Naive thymus-derived CD4-positive, alpha-beta T cell (primary cell): ENCODE measurements at regions not wholly inside any gene's neighbourhood (a gene's known extent, or its start where the extent isn't known, plus 50 kb on each side); places are given as distances from the start of the nearest gene placed in this dataset.

ENCODE experiments used
- ATAC-seq: fragments of 150-1000 bp; cut with Tn5 transposase; 2 replicates; pipeline ENCODE4 v1.10.0; 2021; ENCODE audit warnings: mild to moderate bottlenecking, moderate library complexity
- CTCF ChIA-PET: fragments of 350-600 bp; sonication (Branson Sonifier 250); formaldehyde crosslinking; loops from one replicate; lab custom pipeline; 2021; ENCODE audit warnings: antibody characterized with exemption; lab: Charles Lee
- POLR2A ChIA-PET: fragments of 350-600 bp; sonication (Branson Sonifier 250); formaldehyde crosslinking; loops from one replicate; lab custom pipeline; 2021; ENCODE audit warnings: antibody characterized with exemption, inconsistent platforms; lab: Charles Lee
- DNase-seq, 9 donors: peaks; one replicate each; pipeline versions ENCODE4 v3.0.0 to v3.0.0-alpha.2; 2020 to 2022; ENCODE audit warnings: mixed read lengths in 1 of 9
- H3K27ac ChIP-seq: one replicate; pipeline ENCODE4 v1.7.0; 2013; ENCODE audit warnings: mild to moderate bottlenecking, low read depth, low read length, moderate library complexity
- H3K27me3 ChIP-seq, 2 donors: one replicate each; pipeline ENCODE4 v1.7.0; 2013; ENCODE audit warnings: low read length in 2 of 2, mild to moderate bottlenecking in 2 of 2, moderate library complexity in 2 of 2; ENCODE audit not compliant: control insufficient read depth in 2 of 2, insufficient read depth in 2 of 2
- H3K36me3 ChIP-seq, 3 experiments: 1 replicate in 2 of 3; 2 replicates in 1 of 3; pipeline ENCODE4 v1.7.0; 2013; ENCODE audit warnings: low read length in 3 of 3, mild to moderate bottlenecking in 3 of 3, moderate library complexity in 1 of 3; ENCODE audit not compliant: insufficient read depth in 3 of 3, control insufficient read depth in 2 of 3
- H3K4me1 ChIP-seq, 2 donors: one replicate each; pipeline ENCODE4 v1.7.0; 2013; ENCODE audit warnings: low read length in 2 of 2, mild to moderate bottlenecking in 2 of 2, moderate library complexity in 1 of 2; ENCODE audit not compliant: control insufficient read depth in 2 of 2, insufficient read depth in 2 of 2
- H3K4me3 ChIP-seq: 2 replicates; pipeline ENCODE4 v1.7.0; 2013; ENCODE audit warnings: mild to moderate bottlenecking, low read length
- H3K9me3 ChIP-seq, 3 experiments: 1 replicate in 2 of 3; 2 replicates in 1 of 3; pipeline ENCODE4 v1.7.0; 2013; ENCODE audit warnings: low read length in 3 of 3; ENCODE audit not compliant: control insufficient read depth in 2 of 3
- H3K27ac Mint-ChIP-seq, 9 donors: one replicate each; pipeline ENCODE4 v1.8.0; 2020 to 2022; ENCODE audit warnings: mixed read lengths in 9 of 9, mild to moderate bottlenecking in 8 of 9, moderate library complexity in 5 of 9, inconsistent platforms in 2 of 9
- H3K27me3 Mint-ChIP-seq, 5 donors: one replicate each; pipeline ENCODE4 v1.8.0; 2021 to 2022; ENCODE audit warnings: mixed read lengths in 5 of 5, mild to moderate bottlenecking in 1 of 5
- H3K36me3 Mint-ChIP-seq, 5 donors: one replicate each; pipeline ENCODE4 v1.8.0; 2020 to 2022; ENCODE audit warnings: mixed read lengths in 5 of 5, mild to moderate bottlenecking in 3 of 5, inconsistent platforms in 1 of 5
- H3K4me1 Mint-ChIP-seq, 7 donors: one replicate each; pipeline ENCODE4 v1.8.0; 2020 to 2022; ENCODE audit warnings: mixed read lengths in 7 of 7, mild to moderate bottlenecking in 3 of 7, inconsistent platforms in 1 of 7
- H3K4me3 Mint-ChIP-seq, 10 donors: one replicate each; pipeline ENCODE4 v1.8.0; 2020 to 2022; ENCODE audit warnings: mild to moderate bottlenecking in 10 of 10, mixed read lengths in 10 of 10, moderate library complexity in 6 of 10, inconsistent platforms in 2 of 10
- H3K9me3 Mint-ChIP-seq, 11 donors: one replicate each; pipeline ENCODE4 v1.8.0; 2020 to 2022; ENCODE audit warnings: mixed read lengths in 11 of 11, mild to moderate bottlenecking in 4 of 11, inconsistent platforms in 1 of 11, moderate library complexity in 1 of 11
- intact Hi-C, 2 donors: fragments of 100-400 bp; cut with micrococcal nuclease; formaldehyde crosslinking; loops; one replicate each; pipeline ENCODE4 v1.15.1; 2023

GRCh38 chr10:108911814-108912541 lies 1011.3 kb downstream of the XPNPEP1 start:
- CTCF ChIA-PET = no interaction called here
- ATAC-seq = no peak

GRCh38 chr10:108908096-108908495 lies 1015.2 kb downstream of the XPNPEP1 start:
- Mint-ChIP-seq H3K4me1 (no peaks in the 10 kb centered on the region), H3K9me3 (peaks cover 0 to 27% (median 8%) of the 10 kb centered on the region in 11 donors), H3K4me3 (no peak overlapping the region), H3K27ac (no peak overlapping the region), H3K36me3 (peaks cover 0 to 4% (median 0%) of the 10 kb centered on the region in 5 donors), H3K27me3 (peaks cover 3 to 19% (median 17%) of the 10 kb centered on the region in 5 donors)
- ChIA-PET POLR2A (no interaction called here), CTCF (no interaction called here)
- H3K36me3 ChIP-seq = no peaks in the 10 kb centered on the region
- no peak overlapping the region for H3K4me3 ChIP-seq
- intact Hi-C loops = no loop called here
- DNase-seq (no peak), ATAC-seq (no peak)
- no peaks in the 10 kb centered on the region for H3K4me1 ChIP-seq
- H3K9me3 ChIP-seq = no peaks in the 10 kb centered on the region
- H3K27me3 ChIP-seq = no peaks in the 10 kb centered on the region
- no peak overlapping the region for H3K27ac ChIP-seq

More at GRCh38 chr10:108911814-108912541, 1011.3 kb downstream of the XPNPEP1 start:
- no peaks in the 10 kb centered on the region for H3K4me1 Mint-ChIP-seq
- H3K27me3 Mint-ChIP-seq = peaks cover 3 to 22% (median 19%) of the 10 kb centered on the region in 5 donors
- H3K9me3 Mint-ChIP-seq = peaks cover 0 to 18% (median 3%) of the 10 kb centered on the region in 11 donors
- Histone ChIP-seq H3K27ac (no peak overlapping the region), H3K27me3 (no peaks in the 10 kb centered on the region), H3K4me3 (no peak overlapping the region), H3K9me3 (no peaks in the 10 kb centered on the region), H3K4me1 (no peaks in the 10 kb centered on the region), H3K36me3 (no peaks in the 10 kb centered on the region)
- no peak overlapping the region for H3K4me3 Mint-ChIP-seq
- no peak for DNase-seq
- H3K36me3 Mint-ChIP-seq = peaks cover 0 to 4% (median 0%) of the 10 kb centered on the region in 5 donors
- H3K27ac Mint-ChIP-seq = no peak overlapping the region
- intact Hi-C loops = no loop called here
- POLR2A ChIA-PET = no interaction called here

- Histone ChIP-seq H3K9me3 (no peaks in the 10 kb centered on the region), H3K27ac (no peak overlapping the region), H3K4me1 (no peaks in the 10 kb centered on the region), H3K36me3 (no peaks in the 10 kb centered on the region), H3K4me3 (no peak overlapping the region), H3K27me3 (no peaks in the 10 kb centered on the region)
- POLR2A ChIA-PET = no interaction called here
- CTCF ChIA-PET = no interaction called here
- no peaks in the 10 kb centered on the region for H3K36me3 Mint-ChIP-seq
- peaks cover 0 to 5% (median 0%) of the 10 kb centered on the region in 7 donors for H3K4me1 Mint-ChIP-seq
- ATAC-seq (no peak), DNase-seq (no peak)
- H3K9me3 Mint-ChIP-seq = peaks cover 0 to 20% (median 6%) of the 10 kb centered on the region in 11 donors
- no peak overlapping the region for H3K4me3 Mint-ChIP-seq
- peaks cover 0 to 5% (median 3%) of the 10 kb centered on the region in 5 donors for H3K27me3 Mint-ChIP-seq
- intact Hi-C loops = no loop called here
- no peak overlapping the region for H3K27ac Mint-ChIP-seq
Measured at GRCh38 chr10:108905821-108906220, 1017.5 kb downstream of the XPNPEP1 start.

- CTCF ChIA-PET = no interaction called here
- Mint-ChIP-seq H3K36me3 (no peaks in the 10 kb centered on the region), H3K27ac (no peak overlapping the region), H3K9me3 (peaks cover 0 to 17% (median 6%) of the 10 kb centered on the region in 11 donors), H3K27me3 (no peaks in the 10 kb centered on the region), H3K4me3 (no peak overlapping the region), H3K4me1 (peaks cover 0 to 5% (median 0%) of the 10 kb centered on the region in 7 donors)
- Histone ChIP-seq H3K27ac (no peak overlapping the region), H3K27me3 (no peaks in the 10 kb centered on the region), H3K9me3 (no peaks in the 10 kb centered on the region), H3K36me3 (no peaks in the 10 kb centered on the region), H3K4me1 (no peaks in the 10 kb centered on the region), H3K4me3 (no peak overlapping the region)
- ATAC-seq = no peak
- POLR2A ChIA-PET = no interaction called here
- no peak for DNase-seq
- intact Hi-C loops = no loop called here
Measured at GRCh38 chr10:108905171-108905570, 1018.1 kb downstream of the XPNPEP1 start.

DNA sequence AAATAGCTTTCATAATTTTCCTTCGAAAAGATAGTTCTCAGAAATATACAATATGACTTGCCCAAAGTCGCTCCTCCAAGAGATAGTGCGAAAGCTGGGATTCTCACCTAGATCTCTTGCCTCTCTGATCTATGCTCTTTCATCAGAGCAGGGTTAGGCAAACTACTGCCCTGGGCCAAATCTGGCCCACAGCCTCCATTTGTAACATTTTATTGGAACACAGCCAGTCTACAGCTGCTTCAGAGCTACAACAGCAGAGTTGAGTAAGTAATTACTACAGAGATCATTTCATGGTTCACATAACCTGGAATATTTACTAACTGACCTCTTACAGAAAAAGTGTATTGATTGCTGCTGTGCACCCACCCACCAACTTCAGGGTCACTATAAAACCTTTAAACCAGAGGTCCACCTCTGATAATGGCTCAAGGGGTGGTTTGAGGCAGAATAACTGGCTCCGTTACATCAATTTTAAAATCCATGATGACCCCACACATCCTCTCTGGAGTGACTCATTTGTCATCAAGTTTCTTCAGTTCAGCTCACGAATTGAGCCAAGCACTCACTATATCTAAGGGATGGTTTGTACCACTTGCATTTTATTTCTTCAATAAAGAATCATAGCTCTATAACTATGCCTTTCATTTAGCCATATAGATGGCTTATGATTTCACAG lies 1019.0 kb downstream of the XPNPEP1 start:
- Mint-ChIP-seq H3K27ac (no peak overlapping the region), H3K27me3 (no peaks in the 10 kb centered on the region), H3K4me1 (peaks cover 0 to 5% (median 0%) of the 10 kb centered on the region in 7 donors), H3K9me3 (peaks cover 0 to 20% (median 6%) of the 10 kb centered on the region in 11 donors), H3K4me3 (no peak overlapping the region), H3K36me3 (no peaks in the 10 kb centered on the region)
- ChIA-PET CTCF (interaction anchor here (0.7 kb wide), 1 partner anchor 466 kb away, joined by 5 read pairs; no protein-coding TSS in a partner anchor), POLR2A (no interaction called here)
- no peak overlapping the region for H3K4me3 ChIP-seq
- no peaks in the 10 kb centered on the region for H3K36me3 ChIP-seq
- H3K9me3 ChIP-seq = no peaks in the 10 kb centered on the region
- DNase-seq (no peak), ATAC-seq (no peak)
- intact Hi-C loops = no loop called here
- no peaks in the 10 kb centered on the region for H3K27me3 ChIP-seq
- H3K4me1 ChIP-seq = no peaks in the 10 kb centered on the region
- no peak overlapping the region for H3K27ac ChIP-seq

GRCh38 chr10:108902619-108903285 lies 1020.6 kb downstream of the XPNPEP1 start:
- Histone ChIP-seq H3K27me3 (no peaks in the 10 kb centered on the region), H3K36me3 (no peaks in the 10 kb centered on the region), H3K4me3 (no peak overlapping the region), H3K9me3 (no peaks in the 10 kb centered on the region), H3K4me1 (no peaks in the 10 kb centered on the region), H3K27ac (no peak overlapping the region)
- Mint-ChIP-seq H3K4me1 (peaks cover 0 to 5% (median 0%) of the 10 kb centered on the region in 7 donors), H3K9me3 (peaks cover 0 to 20% (median 8%) of the 10 kb centered on the region in 11 donors), H3K4me3 (no peak overlapping the region), H3K27ac (no peak overlapping the region), H3K27me3 (no peaks in the 10 kb centered on the region), H3K36me3 (no peaks in the 10 kb centered on the region)
- CTCF ChIA-PET = no interaction called here
- ATAC-seq (no peak), DNase-seq (no peak)
- POLR2A ChIA-PET = no interaction called here
- intact Hi-C loops = no loop called here
